HG03045 (cell line): ENCODE measurements at regions not wholly inside any gene's neighbourhood (a gene's known extent, or its start where the extent isn't known, plus 50 kb on each side); places are given as distances from the start of the nearest gene placed in this dataset.
"Not testable (repeated sequence)": the region's sequence is repeated elsewhere in the genome, so short reads cannot be mapped to it uniquely, and the experiment has no call there.

ENCODE experiments used
- ATAC-seq: cut with Tn5 transposase; IDR thresholded peaks from one replicate; pipeline ENCODE4 v1.9.1; 2021; ENCODE audit warnings: mild to moderate bottlenecking, moderate library complexity; ENCODE audit not compliant: unreplicated experiment

DNA sequence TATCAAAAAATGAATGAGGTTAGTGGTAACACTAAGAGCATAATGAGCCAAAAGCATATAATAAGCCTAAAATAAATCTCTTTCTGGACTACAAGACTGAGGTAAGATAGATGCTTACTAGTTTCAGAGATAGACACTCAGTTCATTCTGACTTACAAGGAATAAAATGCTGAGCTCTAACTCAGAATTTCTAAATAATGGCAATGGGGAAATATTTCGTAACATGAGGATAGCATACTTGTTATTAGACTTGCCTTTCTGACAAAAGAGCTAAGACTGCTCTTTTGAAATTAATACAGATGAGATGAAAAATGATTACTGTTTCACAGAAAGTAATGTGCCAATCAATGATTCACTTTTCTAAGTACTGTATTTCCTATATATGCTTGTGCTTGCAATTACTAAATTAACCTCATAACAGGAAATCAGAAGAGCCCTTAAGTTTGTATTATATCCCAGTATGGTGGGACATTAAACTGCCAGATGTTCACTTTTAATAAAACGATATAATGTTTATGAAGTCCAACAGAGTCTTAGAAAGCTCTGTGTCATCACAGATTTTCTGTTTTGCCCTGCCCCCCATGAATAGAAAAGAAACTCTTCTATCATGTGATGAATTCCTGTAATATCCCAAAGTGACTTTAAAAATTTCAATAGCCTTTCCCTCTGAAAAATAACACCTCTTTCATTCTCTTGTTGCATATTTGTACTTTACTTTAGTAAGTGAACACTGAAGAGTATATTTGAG is 2771.0 kb upstream of the PCDH20 start:
- ATAC-seq = no peak

DNA sequence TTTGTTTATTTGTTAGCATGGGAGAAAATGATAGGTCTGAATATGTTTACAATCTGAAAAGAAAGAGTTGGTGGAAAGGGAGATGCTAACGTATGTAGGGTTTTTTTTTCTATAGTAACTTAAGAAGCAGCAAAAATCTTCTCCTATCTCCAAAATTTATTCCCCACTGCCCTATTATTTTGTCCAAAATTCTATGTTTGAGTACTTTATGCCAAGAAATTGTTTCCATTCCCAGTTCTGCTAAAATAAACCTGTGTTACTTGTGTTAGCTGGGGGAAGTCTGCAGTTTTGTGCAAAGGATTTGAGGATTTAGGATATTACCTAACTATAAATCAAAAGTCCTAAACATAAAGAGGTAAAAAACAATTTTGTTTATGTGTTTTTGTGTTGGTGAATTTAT is 2770.4 kb upstream of the PCDH20 start:
- ATAC-seq = no peak

DNA sequence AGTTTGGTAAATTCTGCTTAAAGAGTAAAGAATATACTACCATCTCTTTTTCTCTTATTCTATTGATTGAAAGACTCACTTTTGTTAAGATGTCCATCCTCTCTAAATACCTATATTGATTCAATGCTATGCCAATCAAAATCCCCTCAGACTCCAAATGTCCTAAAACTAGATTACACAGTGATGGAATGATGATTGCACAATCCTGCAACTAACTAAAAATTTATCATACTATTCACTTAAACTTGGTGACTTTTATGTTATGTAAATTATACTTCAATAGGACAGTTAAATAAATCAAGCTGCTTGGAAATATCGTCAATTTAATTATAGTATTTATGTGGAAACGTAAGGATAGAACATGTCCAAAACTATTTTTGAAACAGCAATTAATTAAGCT is 2765.1 kb upstream of the PCDH20 start:
- no peak for ATAC-seq

DNA sequence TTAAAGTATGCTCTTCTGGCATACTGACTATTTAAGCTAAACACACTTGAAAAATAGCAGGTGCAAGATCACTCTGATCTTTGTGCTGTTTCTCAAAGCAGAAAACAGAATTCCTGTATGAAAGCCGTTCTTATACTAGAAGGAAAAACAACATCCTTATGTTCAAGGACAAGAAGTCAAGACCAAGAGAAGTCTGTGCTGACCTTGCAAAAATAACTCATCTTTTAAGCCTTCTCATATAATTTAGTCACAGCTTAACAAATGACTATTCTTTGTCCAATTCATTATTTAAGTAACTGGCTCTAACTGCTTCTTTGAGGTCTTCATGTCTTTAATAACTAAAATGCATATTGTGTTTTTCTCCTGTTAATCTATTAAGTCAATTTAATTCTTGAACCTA is 2750.2 kb upstream of the PCDH20 start:
- no peak for ATAC-seq

DNA sequence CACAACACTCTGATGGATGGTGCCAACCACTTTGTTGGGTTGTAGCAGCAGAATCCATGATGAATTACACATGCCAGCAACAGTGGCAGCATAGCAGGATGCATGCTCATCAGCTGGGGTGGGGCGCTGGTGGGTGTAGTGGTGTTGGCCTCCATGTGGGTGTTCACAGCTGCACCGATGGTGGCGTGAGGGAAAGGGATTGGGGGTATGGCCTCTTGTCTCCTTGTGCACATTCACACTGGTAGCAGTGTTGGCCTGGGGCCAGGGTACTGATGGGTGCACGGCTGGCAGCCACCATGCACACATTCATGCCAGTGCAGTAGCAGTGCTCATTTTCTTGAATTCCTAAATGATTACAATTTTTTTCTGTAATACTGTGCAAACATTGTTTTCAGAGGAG is 2748.8 kb upstream of the PCDH20 start:
- no peak for ATAC-seq

DNA sequence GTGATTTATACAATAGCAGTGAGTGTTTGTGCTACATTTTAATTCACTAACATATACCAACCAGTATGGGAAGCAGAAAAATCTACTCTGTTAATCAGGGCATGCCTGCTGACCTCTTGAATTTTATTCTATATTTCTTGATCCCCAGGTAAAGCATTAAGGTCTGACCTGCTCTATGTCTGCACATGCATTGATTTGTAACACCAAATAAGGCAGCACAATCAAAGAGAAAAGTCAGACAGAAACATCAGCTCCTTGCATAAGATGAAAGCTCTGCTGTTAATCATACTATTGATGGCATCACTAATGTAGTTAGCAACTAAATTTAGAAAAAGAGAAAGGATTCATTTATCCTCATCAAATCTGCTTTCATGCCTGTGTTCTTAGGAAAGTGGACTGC is 2744.8 kb upstream of the PCDH20 start:
- ATAC-seq = no peak

DNA sequence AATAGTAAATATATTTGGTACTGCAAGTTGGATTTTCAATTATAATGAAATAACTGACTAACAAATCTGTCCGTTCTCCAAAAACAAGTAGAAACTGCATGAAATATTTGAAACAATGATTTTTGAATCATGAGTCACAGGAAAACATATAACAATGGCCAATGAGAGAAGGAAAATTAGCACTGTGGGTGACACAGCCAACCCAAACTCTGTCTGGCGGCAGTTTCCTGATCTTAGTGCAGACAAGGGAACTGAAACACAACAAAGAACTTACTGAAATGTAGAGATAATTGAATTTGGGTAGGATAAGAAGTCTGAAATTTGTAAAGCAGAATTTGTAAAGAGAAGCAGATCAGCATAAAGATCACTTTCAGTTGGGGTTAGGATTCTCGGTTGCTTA is 2743.3 kb upstream of the PCDH20 start:
- no peak for ATAC-seq

DNA sequence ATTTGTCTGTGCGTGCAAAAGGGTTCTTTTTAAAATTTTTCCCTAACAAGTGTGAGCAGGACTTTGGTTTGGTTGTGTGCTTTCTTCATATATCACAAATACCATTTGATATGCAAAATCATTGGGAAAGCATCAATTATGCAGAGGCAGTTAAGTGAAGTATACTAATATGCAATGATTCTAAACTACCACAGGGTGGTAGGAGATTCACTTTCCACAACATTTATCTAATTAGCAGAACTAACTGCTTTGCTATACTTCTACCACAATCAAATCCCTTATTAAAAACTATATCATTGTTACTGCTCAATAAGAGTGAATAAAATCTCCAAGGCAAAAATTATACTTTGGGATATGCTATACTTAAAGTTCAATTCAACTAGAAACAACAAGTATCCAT is 2738.9 kb upstream of the PCDH20 start:
- no peak for ATAC-seq

DNA sequence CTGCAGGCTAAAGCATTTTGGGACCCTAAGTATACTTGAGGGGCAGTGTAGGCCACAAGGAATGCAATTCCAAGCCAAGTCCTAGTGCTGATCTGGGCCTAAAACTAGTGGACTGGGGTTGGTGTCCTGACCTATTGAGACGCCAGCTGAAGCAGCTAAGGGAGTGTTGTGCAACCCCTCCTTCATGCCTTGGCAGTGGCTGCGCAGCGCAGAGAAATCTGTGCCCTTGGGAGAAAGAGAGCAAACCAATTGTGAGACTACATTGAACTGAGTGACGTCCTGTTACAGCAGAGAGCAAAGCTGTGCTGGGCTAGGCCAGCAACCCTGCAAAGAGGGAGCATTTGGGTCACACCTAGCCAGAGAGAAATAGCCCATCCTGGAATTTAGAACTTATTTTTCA is 2715.0 kb upstream of the PCDH20 start:
- ATAC-seq = no peak

DNA sequence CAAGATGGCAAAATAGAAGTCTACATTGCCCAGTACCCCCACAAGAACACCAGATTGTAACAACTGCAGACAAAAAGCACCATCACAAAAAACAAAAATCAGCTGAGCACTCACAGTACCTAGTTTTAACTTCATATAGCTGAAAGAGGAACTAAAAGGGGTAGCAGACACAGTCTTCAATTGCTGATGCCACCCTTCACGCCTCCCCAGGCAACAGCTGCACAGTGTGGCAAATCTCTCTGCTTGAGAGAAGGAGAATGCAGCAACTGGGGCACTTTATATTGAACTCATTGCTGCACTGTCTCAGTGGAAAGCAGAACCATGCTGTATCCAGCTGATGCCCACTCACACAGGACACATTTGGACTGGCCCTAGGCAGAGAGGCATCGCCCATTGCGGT is 2714.5 kb upstream of the PCDH20 start:
- ATAC-seq = no peak

DNA sequence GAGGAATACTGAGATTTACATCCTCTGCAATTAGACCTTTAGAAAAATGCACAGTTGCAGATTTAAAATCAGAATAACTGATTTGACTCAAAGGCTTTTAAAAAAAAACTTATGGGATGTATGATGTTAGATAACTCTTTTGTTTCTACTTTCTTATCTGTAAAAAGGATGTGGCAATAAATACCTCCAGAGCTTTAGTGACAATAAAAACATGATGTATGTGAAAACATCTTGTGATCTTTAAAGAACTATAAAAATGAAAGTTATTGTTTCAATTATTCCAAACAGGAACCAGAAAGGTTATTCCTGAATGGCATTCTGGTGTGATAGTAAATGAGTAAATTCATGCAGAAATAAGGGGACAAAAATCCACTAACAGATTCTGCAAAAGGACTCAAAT is 2712.2 kb upstream of the PCDH20 start:
- no peak for ATAC-seq

DNA sequence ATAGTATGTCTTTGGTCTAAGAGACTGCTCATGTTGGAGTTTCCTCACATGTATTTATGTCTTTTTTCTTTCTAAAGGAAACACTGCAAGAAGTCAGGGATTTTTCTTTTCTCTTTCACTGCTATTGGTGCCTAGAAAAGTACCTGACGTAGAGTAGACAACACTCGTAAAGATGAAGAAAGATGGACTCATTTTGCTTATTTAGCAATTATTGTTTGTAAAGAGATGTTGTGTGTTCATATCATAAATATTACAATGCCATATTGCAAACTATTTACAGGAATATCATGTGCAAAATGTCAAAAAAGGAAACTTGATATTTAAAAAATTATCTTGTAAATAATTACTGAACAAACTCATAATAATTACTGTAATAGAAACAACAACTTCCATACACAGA is 2711.5 kb upstream of the PCDH20 start:
- ATAC-seq = no peak

DNA sequence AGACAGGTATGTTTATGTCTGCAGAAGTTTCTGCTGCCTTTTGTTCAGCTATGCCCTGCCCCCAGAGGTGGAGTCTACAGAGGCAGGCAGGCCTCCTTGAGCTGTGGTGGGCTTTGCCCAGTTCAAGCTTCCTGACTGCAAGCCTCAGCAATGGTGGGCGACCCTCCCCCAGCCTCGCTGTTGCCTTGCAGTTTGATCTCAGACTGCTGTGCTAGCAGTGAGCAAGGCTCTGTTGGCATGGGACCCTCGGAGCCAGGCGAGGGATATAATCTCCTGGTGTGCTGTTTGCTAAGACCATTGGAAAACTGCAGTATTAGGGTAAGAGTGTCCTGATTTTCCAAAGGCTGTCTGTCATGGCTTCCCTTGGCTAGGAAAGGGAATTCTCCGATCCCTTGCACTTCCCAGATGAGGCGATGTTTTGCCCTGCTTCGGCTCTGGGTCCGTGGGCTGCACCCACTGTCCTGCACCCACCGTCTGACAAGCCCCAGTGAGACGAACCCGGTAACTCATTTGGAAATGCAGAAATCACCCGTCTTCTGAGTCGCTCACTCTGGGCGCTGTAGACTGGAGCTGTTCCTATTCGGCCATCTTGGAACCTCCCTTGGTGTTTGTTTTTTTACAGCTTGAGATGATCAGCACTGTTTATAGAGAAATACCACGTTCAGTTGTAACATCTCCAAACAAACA is 2705.5 kb upstream of the PCDH20 start:
- not testable (repeated sequence) for ATAC-seq

DNA sequence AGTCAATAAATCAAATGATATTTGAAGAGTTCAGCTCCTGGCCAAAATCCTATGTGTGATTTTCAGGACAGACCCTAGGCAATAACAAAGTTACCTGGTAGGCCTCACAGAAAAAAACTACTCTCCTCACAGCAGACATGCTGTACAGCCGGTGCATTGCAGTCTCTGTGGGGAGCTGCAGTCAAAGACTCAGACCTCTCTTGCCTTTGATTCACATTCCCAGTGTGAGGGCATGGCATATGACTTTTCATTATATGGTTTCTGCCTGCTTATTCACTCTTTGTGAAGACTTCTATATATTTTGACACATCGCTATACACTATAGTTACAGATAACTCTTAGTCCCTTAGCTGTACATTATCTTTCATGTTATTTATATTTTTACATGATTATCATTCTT is 2684.3 kb upstream of the PCDH20 start:
- ATAC-seq = no peak

DNA sequence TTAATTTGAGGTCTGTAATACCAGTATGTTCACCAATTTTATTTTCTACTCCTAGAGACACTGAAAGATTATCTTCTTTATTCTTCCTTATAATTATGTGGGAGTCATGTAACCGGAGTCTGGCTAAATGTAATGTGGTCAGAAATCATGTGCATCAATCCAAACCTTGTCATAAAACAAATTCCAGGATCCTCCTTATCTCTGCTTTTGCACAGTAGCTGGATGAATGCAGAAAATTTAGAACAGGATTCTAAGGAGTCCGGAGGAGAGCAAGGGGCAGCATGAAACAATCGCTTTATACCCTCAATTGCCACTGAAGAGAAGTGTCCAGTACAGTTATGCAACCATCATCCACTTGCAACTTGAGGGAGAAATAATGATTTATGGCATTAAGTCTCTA is 2674.7 kb upstream of the PCDH20 start:
- no peak for ATAC-seq

DNA sequence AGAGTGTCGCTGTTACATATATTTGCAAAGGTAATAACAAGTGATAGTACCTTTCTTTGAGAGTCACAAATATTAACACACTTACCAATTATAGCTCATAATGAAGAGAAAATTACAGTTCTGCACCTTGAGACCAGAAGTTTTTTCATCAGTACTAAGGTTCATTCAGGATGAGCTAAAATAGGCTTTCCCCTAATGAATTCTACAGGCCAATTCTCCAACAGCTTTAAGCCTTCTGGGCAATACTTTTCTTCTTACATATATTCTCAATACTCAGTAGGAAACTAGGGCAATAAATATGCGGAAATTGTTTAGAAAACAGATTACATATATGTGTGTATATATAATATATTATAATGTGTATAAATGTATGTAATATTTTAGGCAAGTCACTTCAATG is 2672.8 kb upstream of the PCDH20 start:
- no peak for ATAC-seq

DNA sequence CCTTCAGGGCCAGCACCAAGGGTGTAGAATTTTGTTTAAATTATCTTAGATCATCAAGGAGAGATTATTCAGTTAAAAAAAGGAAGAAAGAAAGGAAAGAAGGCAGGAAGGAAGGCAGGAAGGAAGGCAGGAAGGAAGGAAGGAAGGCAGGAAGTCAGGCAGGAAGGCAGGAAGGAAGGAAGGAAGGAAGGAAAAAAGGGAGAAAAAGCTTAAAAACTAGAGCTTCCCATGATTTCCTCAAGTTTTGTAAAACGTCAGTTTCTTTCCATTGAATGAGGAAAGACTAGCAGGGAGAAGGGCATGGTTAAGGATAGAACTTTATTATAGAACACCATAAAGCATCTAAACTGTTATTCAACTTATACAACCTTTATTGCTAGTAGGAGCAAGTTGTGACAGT is 2672.0 kb upstream of the PCDH20 start:
- no peak for ATAC-seq

DNA sequence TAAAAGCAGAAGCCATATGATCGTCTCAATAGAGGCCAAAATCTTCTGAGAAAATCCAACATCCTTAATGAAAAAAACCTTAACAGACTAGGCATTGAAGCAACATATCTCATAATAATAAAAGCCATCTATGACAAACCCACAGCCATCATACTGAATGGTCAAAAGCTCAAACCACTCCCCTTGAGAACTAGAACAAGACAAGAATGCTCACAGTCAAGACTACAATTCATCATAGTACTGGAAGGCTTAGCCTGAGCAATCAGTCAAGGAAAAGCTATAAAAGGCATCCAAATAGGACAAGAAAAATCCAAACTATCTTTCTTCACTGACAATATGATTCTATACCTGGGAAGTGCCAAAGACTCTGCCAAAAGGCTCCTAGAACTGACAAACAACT is 2668.2 kb upstream of the PCDH20 start:
- ATAC-seq = no peak

DNA sequence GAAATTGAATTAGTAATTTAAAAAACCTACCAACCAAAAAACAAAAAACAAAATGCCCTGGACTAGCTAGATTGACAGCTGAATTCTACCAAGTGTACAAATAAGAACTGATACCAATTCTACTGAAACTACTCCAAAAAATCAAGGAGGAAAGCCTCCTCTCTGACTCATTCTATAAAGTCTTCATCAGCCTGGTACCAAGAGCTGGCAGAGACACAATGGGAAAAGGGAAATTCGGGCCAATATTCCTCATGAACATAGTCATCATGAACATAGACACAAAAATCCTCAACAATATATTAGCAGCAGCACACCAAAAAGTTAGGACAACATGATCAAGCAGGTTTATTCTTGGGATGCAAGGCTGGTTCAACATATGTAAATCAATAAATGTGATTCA is 2667.7 kb upstream of the PCDH20 start:
- no peak for ATAC-seq

DNA sequence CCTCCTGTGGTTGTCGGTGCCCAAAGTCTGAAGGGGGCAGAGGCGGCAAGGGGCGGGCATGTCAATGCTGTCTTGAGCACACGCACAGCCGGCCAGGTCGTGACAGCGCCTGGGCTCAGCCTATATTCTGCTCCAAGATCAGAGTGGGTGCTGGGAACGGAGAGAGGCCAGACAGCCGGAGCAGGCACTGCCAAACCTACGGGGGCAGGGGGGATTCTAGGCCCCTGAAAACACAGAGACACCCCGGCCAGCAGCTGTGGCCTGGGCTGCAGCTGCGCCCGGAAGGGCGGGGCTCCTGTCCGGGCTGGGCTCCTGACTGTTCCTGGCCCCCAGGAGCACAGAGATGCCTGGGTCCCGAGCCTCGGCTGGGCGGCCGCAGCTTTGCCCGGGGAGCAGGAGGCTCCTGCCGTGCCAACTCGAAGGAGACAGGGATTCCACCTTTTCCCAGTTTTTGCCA is 2662.9 kb upstream of the PCDH20 start:
- ATAC-seq = no peak

DNA sequence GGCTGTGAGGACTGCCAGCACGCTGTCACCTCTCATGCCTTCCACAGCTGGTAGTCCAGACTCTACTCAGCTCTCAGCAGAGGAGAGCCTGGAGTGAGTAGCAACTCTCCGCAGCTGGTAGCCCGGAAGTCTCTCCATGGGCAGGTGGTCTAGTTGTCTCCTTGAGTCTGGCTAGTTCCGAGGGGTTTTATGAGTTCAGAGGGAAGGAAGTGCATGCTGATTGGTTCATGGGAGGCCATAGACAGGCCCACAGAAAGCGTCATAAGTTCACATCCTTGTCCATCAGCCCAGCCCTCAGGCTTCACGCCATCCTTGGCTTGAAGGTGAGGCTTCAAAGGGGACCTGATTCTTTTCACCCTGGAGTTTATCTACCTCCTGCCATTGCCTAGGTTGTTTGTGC is 2662.4 kb upstream of the PCDH20 start:
- ATAC-seq = no peak

DNA sequence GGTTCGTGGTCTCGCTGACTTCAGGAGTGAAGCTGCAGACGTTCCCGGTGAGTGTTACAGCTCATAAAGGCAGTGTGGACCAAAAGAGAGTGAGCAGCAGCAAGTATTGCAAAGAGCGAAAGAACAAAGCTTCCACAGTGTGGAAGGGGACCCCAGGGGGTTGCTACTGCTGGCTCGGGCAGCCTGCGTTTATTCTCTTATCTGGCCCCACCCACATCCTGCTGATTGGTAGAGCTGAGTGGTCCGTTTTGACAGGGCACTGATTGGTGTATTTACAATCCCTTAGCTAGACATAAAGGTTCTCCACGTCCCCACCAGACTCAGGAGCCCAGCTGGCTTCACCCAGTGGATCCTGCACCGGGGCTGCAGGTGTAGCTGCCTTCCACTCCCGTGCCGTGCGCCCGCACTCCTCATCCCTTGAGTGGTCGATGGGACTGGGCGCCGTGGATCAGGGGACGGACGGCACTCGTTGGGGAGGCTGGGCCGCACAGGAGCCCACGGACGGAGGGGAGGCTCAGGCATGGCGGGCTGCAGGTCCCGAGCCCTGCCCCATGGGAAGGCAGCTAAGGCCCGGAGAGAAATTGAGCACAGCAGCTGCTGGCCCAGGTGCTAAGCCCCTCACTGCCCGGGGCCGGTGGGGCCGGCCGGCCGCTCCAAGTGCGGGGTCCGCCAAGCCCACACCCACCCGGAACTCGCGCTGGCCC is 2661.6 kb upstream of the PCDH20 start:
- ATAC-seq = not testable (repeated sequence)
